ENCODE measurements at regions not wholly inside any gene's neighbourhood (a gene's known extent, or its start where the extent isn't known, plus 50 kb on each side); places are given as distances from the start of the nearest gene placed in this dataset.

DNA sequence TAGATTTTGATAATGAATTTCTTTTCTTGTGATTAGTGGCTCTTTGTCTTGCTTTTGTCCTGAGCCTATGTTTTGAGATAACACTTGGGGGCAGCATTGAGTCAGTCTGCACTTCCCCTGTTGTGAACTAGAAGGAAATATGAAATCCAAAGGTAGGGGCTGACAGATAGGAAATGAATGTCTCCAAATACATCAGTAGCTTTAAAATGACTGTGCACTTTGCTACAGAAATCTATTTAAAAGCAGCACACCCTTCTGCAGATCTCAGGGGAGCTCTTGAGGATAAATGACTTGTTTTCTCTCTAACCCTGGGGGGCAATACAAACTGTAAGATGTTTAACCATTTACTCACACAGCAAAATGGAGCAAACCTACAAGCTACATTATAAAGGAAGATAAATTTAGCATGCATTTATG, 176.0 kb upstream of the MYO3A start:
- TF ChIP-seq POLR2AphosphoS5 (IDR thresholded peaks at IDR 0.05; ENCODE audit: low read depth, low read length) (no peak), POLR2A (IDR thresholded peaks at IDR 0.05; ENCODE audit: low read depth, low read length) (no peak)
